ENCODE measurements at regions not wholly inside any gene's neighbourhood (a gene's known extent, or its start where the extent isn't known, plus 50 kb on each side); places are given as distances from the start of the nearest gene placed in this dataset.

- TF ChIP-seq, protein P1, sequence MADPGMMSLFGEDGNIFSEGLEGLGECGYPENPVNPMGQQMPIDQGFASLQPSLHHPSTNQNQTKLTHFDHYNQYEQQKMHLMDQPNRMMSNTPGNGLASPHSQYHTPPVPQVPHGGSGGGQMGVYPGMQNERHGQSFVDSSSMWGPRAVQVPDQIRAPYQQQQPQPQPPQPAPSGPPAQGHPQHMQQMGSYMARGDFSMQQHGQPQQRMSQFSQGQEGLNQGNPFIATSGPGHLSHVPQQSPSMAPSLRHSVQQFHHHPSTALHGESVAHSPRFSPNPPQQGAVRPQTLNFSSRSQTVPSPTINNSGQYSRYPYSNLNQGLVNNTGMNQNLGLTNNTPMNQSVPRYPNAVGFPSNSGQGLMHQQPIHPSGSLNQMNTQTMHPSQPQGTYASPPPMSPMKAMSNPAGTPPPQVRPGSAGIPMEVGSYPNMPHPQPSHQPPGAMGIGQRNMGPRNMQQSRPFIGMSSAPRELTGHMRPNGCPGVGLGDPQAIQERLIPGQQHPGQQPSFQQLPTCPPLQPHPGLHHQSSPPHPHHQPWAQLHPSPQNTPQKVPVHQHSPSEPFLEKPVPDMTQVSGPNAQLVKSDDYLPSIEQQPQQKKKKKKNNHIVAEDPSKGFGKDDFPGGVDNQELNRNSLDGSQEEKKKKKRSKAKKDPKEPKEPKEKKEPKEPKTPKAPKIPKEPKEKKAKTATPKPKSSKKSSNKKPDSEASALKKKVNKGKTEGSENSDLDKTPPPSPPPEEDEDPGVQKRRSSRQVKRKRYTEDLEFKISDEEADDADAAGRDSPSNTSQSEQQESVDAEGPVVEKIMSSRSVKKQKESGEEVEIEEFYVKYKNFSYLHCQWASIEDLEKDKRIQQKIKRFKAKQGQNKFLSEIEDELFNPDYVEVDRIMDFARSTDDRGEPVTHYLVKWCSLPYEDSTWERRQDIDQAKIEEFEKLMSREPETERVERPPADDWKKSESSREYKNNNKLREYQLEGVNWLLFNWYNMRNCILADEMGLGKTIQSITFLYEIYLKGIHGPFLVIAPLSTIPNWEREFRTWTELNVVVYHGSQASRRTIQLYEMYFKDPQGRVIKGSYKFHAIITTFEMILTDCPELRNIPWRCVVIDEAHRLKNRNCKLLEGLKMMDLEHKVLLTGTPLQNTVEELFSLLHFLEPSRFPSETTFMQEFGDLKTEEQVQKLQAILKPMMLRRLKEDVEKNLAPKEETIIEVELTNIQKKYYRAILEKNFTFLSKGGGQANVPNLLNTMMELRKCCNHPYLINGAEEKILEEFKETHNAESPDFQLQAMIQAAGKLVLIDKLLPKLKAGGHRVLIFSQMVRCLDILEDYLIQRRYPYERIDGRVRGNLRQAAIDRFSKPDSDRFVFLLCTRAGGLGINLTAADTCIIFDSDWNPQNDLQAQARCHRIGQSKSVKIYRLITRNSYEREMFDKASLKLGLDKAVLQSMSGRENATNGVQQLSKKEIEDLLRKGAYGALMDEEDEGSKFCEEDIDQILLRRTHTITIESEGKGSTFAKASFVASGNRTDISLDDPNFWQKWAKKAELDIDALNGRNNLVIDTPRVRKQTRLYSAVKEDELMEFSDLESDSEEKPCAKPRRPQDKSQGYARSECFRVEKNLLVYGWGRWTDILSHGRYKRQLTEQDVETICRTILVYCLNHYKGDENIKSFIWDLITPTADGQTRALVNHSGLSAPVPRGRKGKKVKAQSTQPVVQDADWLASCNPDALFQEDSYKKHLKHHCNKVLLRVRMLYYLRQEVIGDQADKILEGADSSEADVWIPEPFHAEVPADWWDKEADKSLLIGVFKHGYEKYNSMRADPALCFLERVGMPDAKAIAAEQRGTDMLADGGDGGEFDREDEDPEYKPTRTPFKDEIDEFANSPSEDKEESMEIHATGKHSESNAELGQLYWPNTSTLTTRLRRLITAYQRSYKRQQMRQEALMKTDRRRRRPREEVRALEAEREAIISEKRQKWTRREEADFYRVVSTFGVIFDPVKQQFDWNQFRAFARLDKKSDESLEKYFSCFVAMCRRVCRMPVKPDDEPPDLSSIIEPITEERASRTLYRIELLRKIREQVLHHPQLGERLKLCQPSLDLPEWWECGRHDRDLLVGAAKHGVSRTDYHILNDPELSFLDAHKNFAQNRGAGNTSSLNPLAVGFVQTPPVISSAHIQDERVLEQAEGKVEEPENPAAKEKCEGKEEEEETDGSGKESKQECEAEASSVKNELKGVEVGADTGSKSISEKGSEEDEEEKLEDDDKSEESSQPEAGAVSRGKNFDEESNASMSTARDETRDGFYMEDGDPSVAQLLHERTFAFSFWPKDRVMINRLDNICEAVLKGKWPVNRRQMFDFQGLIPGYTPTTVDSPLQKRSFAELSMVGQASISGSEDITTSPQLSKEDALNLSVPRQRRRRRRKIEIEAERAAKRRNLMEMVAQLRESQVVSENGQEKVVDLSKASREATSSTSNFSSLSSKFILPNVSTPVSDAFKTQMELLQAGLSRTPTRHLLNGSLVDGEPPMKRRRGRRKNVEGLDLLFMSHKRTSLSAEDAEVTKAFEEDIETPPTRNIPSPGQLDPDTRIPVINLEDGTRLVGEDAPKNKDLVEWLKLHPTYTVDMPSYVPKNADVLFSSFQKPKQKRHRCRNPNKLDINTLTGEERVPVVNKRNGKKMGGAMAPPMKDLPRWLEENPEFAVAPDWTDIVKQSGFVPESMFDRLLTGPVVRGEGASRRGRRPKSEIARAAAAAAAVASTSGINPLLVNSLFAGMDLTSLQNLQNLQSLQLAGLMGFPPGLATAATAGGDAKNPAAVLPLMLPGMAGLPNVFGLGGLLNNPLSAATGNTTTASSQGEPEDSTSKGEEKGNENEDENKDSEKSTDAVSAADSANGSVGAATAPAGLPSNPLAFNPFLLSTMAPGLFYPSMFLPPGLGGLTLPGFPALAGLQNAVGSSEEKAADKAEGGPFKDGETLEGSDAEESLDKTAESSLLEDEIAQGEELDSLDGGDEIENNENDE (IDR thresholded peaks at IDR 0.05; ENCODE audit: insufficient replicate concordance, low read length): no peak
- TF ChIP-seq PHF8 (conservative IDR thresholded peaks at IDR 0.05; ENCODE audit: low read depth, low read length): no peak
- TF ChIP-seq E2F6 (IDR thresholded peaks at IDR 0.05): no peak
- TF ChIP-seq KDM5A (IDR thresholded peaks at IDR 0.05; ENCODE audit: low read length): no peak
- no peak for TF ChIP-seq ASH2L (IDR thresholded peaks at IDR 0.05; ENCODE audit: low read length)
- TF ChIP-seq POLR2AphosphoS5 (IDR thresholded peaks at IDR 0.05; ENCODE audit: low read depth, low read length): no peak
- no peak for TF ChIP-seq JUND (IDR thresholded peaks at IDR 0.05; ENCODE audit: low read length)
- no peak for TF ChIP-seq RNF2 (IDR thresholded peaks at IDR 0.05; ENCODE audit: borderline replicate concordance, low read depth, low read length, missing control alignments, poor library complexity, severe bottlenecking)
- no peak for TF ChIP-seq RXRA (IDR thresholded peaks at IDR 0.05; ENCODE audit: insufficient read depth, low read depth, low read length)
- no peak for TF ChIP-seq SP4 (IDR thresholded peaks at IDR 0.05; ENCODE audit: low read length)
Observed at GRCh38 chr17:83170571-83171260, 91.3 kb downstream of the METRNL start (continued).
